Hepatocyte (in vitro differentiated cells): ENCODE measurements at regions not wholly inside any gene's neighbourhood (a gene's known extent, or its start where the extent isn't known, plus 50 kb on each side); places are given as distances from the start of the nearest gene placed in this dataset.

Experiments used
- CTCF ChIP-seq: fragments of 200-600 bp; sonication (generic); IDR thresholded peaks from 2 replicates; pipeline ENCODE4 v1.5.1; 2016; ENCODE audit warnings: antibody characterized with exemption, mild to moderate bottlenecking; ENCODE audit not compliant: poor library complexity
- EZH2 ChIP-seq: fragments of 200-600 bp; sonication (generic); IDR thresholded peaks from 2 replicates; pipeline ENCODE4 v1.6.1; 2016; ENCODE audit warnings: antibody characterized with exemption, mild to moderate bottlenecking, borderline replicate concordance
- EZH2phosphoT487 ChIP-seq: fragments of 200-600 bp; sonication (generic); IDR thresholded peaks from one replicate; pipeline ENCODE4 v1.6.1; 2018; ENCODE audit warnings: antibody characterized with exemption, mild to moderate bottlenecking, low read depth, moderate library complexity; ENCODE audit not compliant: unreplicated experiment, severe bottlenecking

- TF ChIP-seq CTCF (no peak), EZH2 (no peak), EZH2phosphoT487 (no peak)
These were observed 264.9 kb downstream of the C12orf75 start for GRCh38 chr12:105595440-105595839.
